Transverse colon (tissue), 3 donors: ENCODE measurements at regions not wholly inside any gene's neighbourhood (a gene's known extent, or its start where the extent isn't known, plus 50 kb on each side); places are given as distances from the start of the nearest gene placed in this dataset.

Experiments used
- EP300 ChIP-seq: sonication (generic); formaldehyde crosslinking; IDR thresholded peaks from one replicate; pipeline ENCODE4 v1.6.1; 2017; ENCODE audit warnings: antibody characterized with exemption, low read depth
- POLR2A ChIP-seq: fragments of 450-650 bp; IDR thresholded peaks from one replicate; pipeline ENCODE4 v1.6.1; 2016; ENCODE audit warnings: antibody characterized with exemption, mild to moderate bottlenecking, moderate library complexity
- TF ChIP-seq, protein P1 (sequence below), 5 experiments: fragments of 200-600 bp in 3 of 5; fragments of 450-650 bp in 2 of 5; sonication (generic) in 3 of 5; IDR thresholded peaks; 1 replicate in 2 of 5; 2 replicates in 3 of 5; pipeline ENCODE4 v1.5.1; 2016 to 2017; ENCODE audit warnings: antibody characterized with exemption in 5 of 5, inconsistent platforms in 3 of 5, mild to moderate bottlenecking in 2 of 5, moderate library complexity in 1 of 5

DNA sequence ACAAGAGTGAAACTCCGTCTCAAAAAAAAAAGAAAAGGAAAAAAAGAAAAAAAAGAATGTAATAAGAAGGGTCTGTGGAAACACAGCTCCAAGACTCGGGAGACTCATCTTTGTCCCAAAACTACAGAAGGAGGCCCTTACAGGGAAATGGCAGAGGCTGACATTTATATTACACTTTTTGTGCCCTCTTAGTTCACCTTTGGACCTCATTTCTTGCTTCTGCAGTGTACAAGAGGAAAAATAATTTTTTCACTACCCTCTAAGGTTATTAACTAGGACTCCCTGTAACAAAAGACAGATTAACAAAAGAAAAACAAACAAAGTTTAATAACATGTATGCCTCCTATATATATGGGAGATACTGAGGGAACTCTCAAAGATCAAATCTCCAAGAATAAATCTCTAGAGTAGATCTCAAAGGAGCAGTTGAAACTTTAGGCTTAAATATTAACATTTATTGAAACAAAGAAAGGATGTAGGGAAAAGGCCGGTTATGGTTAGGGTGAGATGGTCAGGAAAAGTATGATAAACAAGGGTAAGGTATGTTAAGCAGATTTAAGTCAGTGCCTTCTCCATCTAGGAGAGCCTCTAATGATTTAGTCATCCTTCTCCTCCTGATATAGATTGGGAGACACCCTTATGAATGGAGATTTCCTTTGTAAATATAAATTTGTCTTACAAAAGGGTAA, 121.3 kb upstream of the JADE1 start:
- TF ChIP-seq, protein P1, sequence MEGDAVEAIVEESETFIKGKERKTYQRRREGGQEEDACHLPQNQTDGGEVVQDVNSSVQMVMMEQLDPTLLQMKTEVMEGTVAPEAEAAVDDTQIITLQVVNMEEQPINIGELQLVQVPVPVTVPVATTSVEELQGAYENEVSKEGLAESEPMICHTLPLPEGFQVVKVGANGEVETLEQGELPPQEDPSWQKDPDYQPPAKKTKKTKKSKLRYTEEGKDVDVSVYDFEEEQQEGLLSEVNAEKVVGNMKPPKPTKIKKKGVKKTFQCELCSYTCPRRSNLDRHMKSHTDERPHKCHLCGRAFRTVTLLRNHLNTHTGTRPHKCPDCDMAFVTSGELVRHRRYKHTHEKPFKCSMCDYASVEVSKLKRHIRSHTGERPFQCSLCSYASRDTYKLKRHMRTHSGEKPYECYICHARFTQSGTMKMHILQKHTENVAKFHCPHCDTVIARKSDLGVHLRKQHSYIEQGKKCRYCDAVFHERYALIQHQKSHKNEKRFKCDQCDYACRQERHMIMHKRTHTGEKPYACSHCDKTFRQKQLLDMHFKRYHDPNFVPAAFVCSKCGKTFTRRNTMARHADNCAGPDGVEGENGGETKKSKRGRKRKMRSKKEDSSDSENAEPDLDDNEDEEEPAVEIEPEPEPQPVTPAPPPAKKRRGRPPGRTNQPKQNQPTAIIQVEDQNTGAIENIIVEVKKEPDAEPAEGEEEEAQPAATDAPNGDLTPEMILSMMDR (IDR thresholded peaks at IDR 0.05), result no peak
- TF ChIP-seq POLR2A, result no peak
- no peak for TF ChIP-seq EP300
